ENCODE measurements at regions not wholly inside any gene's neighbourhood (a gene's known extent, or its start where the extent isn't known, plus 50 kb on each side); places are given as distances from the start of the nearest gene placed in this dataset.

- H3K27ac Mint-ChIP-seq, result no peak overlapping the region
- H3K36me3 Mint-ChIP-seq, result no peaks in the 10 kb centered on the region
- H3K4me1 Mint-ChIP-seq, result no peaks in the 10 kb centered on the region
- H3K27me3 Mint-ChIP-seq, result no peaks in the 10 kb centered on the region
- H3K9me3 Mint-ChIP-seq, result no peaks in the 10 kb centered on the region
- H3K4me3 Mint-ChIP-seq, result no peak overlapping the region
These were observed 147.5 kb upstream of the PLN start for GRCh38 chr6:118400582-118400981.

- Mint-ChIP-seq H3K27me3 (no peaks in the 10 kb centered on the region), H3K4me1 (no peaks in the 10 kb centered on the region), H3K9me3 (peaks cover 0 to 3% (median 0%) of the 10 kb centered on the region in 3 donors), H3K36me3 (no peaks in the 10 kb centered on the region), H3K4me3 (no peak overlapping the region), H3K27ac (no peak overlapping the region)
These were observed 146.6 kb upstream of the PLN start for GRCh38 chr6:118401325-118401975.

GRCh38 chr6:118403036-118403435 lies 145.1 kb upstream of the PLN start:
- Mint-ChIP-seq H3K27ac (no peak overlapping the region), H3K9me3 (peaks cover 0 to 3% (median 0%) of the 10 kb centered on the region in 3 donors), H3K27me3 (no peaks in the 10 kb centered on the region)

GRCh38 chr6:118408863-118409262 lies 139.2 kb upstream of the PLN start:
- H3K27me3 Mint-ChIP-seq, result no peaks in the 10 kb centered on the region
- no peaks in the 10 kb centered on the region for H3K4me1 Mint-ChIP-seq
- H3K4me3 Mint-ChIP-seq, result peak overlapping the region in 1 of 4 donors; percentile 44
- H3K36me3 Mint-ChIP-seq, result no peaks in the 10 kb centered on the region
- H3K9me3 Mint-ChIP-seq, result peaks cover 0 to 12% (median 5%) of the 10 kb centered on the region in 3 donors
- no peak overlapping the region for H3K27ac Mint-ChIP-seq

More at GRCh38 chr6:118403036-118403435, 145.1 kb upstream of the PLN start:
- Mint-ChIP-seq H3K4me1 (no peaks in the 10 kb centered on the region), H3K4me3 (no peak overlapping the region), H3K36me3 (no peaks in the 10 kb centered on the region)

- Mint-ChIP-seq H3K27me3 (no peaks in the 10 kb centered on the region), H3K4me1 (no peaks in the 10 kb centered on the region), H3K4me3 (no peak overlapping the region), H3K9me3 (peaks cover 0 to 12% (median 5%) of the 10 kb centered on the region in 3 donors), H3K36me3 (no peaks in the 10 kb centered on the region), H3K27ac (no peak overlapping the region)
These were observed 138.1 kb upstream of the PLN start for GRCh38 chr6:118410001-118410400.

All from IgD-negative memory B cell (primary cell).